ENCODE measurements at regions not wholly inside any gene's neighbourhood (a gene's known extent, or its start where the extent isn't known, plus 50 kb on each side); places are given as distances from the start of the nearest gene placed in this dataset.

DNA sequence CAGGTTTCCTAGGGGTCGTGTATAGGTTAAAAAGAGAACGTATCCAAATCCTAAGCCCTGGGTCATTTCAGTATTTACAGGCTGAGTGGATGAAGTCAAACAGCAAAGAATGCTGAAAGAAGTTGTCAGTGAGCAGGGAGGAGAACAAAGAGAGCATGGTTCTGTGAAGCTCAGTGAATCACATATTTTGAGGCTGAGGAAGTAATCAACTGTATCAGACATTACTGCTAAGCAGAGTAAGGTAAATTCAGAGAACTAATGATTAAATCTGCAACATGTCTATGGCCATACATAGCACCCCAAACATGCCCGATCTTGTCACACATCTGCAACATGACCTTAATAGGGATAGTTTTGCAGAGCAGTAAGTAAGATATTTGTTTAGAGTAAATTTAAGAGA lies 1130.3 kb downstream of the RAPGEF2 start:
- DNase-seq (ENCODE audit: low spot score), result no peak

DNA sequence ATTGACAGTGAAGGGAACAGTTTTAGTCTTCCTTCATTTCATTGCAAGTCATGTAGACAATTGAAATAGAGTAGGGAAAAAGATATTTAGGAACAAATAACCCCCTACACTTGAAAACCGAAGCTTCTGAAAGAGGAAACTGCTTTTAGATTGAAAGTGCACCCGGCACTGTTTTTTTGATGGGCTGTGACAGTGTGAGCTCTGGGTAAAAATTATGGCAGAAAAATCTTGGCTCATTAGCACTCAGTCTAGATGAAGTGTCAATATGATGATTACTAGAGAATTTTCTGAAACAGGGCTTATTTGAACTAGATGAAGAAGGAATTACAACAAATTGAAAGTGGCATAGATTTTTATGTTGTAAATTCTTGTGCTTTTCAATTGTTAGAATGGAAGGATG lies 1132.4 kb downstream of the RAPGEF2 start:
- no peak for DNase-seq (ENCODE audit: low spot score)

DNA sequence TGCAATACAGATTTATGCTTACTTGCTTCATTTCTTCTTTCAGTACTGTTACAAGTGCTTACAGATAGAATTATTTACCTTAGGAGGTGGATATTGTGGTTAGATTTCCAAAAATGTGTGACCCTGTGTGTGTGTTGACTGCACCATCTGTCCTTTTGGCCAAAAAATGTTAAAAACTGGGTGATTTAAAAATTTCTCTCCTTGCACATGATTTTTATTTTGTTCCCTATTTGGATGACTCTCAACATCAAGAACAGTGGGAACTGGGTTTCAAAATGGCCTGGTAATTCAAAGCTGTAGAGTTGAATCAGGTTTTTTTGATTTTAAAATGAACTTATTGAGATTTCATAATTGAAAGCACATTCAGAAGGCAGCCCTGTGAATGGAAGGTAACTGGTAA lies 1132.9 kb downstream of the RAPGEF2 start:
- DNase-seq (ENCODE audit: low spot score), result no peak

DNA sequence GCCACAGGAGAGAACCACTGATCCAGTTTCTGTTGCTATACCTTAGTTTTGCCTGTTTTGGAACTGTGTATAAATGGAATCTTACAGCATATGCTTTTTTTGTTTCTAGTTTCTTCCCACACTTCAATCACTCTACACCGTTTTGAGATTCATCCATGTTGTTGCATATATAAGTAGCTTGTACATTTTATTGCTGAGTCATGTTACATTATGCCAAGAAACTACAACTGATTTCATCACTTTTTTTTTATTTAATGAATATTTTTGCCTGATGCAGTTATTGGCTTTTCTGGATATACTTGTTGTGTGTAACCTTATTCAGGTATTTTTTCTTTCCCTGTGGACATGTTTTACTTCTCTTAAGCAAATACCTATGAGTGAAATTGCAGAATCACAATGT lies 1135.9 kb downstream of the RAPGEF2 start:
- no peak for DNase-seq (ENCODE audit: low spot score)

DNA sequence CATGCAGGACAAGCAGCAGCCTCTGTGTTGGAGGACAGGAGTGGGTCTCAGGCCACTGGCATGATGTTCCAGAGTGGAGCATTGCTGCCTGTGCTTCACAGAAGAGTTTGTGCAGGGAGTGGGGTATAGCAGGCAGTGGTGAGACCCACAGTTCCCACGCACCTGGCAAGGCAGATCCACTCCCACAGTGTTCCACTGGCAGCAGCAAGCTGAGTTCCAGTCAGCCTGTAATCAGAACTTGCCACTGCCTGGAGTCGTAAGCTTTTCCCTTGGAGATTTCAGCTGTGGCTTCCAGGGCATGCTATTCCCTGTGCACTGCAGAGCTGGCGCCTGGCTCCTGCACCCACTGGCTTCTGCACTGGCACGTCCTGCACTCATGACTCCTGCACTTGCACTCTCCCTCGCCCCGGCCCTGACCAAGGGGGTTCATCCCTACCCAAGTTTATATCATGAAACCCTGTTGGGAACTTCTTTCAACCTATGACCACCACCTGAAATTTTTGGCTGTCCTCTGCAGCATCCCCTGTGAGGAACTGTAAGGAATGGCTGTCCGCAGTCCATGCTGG lies 1144.3 kb downstream of the RAPGEF2 start:
- no peak for DNase-seq (ENCODE audit: low spot score)

DNA sequence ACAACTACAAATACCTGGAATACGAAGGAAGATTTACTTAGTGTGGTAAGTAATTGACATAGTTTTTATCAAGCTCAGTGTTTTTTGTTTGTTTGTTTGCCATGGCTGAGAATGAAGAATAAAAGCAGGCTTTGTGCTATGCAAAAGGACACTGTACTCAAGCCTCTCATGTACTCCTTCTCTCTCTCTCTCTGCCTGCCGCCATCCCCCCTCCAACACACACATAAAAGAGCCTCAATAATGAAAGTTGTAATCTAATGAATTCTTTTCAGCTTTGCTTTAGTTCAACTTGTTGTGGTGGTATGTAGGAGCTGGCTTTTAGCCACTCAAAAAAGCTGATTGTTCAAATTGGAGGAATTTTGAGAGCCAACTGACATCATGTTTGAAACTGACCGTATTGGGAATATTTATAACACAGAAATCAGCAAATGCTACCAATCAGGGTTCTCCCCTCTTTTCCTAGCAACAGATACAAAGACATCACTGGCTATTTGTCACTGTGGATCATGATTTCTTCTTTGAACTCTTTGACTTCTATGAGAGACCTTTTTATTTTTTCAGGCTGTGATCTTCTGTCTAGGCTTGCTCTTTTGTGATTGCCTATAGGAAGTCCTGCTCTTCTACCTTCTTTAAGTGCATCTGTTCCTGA lies 1148.8 kb downstream of the RAPGEF2 start:
- DNase-seq (ENCODE audit: low spot score), result no peak

DNA sequence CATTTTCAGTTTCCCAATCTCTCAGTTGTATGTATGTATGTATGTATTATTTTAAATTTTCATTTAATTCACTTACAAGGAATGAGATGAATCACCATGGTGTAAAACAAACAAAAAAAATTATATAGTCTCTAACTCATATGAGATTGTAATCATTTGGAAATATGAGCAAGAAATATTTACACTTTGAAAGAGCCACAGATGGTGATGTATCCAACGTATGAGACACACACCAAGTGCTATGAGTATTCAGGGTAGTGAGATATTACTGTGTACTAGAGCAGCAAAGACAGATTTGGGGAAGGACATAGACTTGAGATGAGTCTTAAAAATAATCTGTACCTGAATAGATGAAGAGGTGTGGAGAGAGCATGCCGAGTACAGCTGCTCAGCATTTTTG lies 1154.4 kb downstream of the RAPGEF2 start:
- no peak for DNase-seq (ENCODE audit: low spot score)

DNA sequence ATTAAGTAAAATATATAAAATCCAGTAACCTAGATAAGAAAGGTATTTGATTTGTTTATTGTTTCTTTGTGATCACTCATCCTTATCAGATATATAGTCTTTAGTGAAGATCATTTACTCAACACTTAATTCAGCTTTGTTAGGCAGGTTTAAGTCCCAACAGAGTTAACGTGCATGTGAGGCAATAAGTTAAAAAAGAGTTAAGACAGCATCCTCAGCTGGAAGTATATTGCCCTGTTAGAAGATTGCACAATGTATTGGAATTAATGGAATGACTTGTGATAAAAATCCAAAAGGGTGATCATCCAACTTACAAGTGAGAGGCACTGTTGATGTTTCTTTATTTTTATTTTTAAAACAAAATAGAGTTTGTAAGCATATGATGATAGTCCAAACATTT lies 1162.1 kb downstream of the RAPGEF2 start:
- no peak for DNase-seq (ENCODE audit: low spot score)

DNA sequence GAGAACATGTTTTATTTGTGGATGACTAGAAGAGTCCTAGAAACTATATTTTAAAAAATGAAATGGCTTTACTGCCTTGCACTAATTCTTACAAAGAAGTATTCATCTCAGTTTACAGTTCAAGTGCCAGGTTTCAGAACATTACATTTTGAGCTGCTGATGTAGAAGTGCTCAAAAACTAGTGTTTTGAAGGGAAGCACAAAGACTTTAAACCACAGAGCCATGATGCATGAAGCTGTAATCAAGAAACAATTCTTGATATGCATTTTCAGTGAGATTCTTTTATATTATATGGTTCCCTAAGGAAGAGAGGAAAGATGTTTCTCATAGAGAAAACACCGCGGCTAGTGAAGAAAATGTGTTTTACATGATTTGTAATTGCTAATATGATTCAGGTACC lies 1163.0 kb downstream of the RAPGEF2 start:
- DNase-seq (ENCODE audit: low spot score), result no peak

DNA sequence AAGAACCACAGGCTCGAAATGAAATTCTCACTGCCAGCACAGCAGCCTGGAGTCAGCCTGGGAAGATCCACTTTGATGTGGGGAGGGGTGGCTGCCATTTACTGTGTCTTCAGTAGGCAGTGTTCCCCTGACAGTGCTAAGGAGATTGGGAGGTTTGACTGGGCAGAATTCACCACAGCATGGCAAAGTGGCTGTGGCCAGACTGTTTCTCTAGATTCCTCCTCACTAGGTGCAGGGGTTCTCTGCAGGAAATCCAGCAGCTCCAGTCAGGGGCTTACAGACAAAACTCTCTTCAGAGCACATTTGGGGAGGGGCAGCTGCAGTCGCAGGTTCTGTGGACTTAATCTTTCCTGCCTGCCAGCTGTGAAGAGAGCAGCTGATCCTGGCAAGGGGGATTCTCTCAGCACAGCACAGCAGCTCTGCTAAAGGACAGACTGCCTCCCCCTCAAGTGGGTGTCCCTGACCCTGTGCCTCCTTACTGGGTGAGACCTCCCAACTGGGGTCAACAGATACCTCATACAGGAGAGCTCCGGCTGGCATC lies 1174.0 kb downstream of the RAPGEF2 start:
- DNase-seq (ENCODE audit: low spot score), result no peak

DNA sequence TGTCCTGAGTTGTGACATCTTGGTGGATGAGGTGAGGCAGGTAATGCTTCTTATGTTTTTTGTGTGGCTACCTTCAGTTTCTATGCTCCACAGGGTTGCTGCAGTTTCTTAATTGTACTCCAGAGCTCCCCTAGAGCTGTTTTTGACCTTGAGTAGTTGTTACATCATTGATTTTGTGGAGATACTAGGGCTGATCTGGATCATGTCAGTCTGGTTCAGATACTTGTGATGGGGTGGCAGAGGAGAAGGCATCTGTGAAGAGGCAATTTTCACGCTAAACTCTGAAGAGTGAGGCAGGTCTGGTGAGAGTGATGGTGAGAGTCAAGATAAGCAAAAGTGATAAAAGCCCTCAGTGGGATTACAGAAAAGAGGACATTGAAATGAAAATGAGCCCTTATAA lies 1180.2 kb downstream of the RAPGEF2 start:
- DNase-seq (ENCODE audit: low spot score), result no peak

DNA sequence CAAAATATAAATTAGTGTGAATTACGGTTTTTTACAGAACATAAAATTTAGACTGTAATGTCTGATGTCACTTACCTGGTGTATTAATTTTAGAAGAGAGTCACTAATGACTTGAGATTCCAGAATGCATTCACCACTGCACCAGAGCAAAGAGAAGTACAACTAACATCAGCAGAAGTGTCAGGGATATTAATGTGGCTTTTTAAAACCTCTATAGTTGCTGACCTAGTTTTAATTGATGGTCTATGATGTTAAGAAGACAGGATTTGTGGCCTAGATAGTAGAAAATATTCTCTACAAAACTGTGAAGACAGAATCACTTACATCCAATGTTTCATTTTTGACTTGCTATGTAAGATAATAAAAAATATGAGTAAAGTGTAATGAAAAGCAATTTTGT lies 1181.6 kb downstream of the RAPGEF2 start:
- DNase-seq (ENCODE audit: low spot score), result no peak

DNA sequence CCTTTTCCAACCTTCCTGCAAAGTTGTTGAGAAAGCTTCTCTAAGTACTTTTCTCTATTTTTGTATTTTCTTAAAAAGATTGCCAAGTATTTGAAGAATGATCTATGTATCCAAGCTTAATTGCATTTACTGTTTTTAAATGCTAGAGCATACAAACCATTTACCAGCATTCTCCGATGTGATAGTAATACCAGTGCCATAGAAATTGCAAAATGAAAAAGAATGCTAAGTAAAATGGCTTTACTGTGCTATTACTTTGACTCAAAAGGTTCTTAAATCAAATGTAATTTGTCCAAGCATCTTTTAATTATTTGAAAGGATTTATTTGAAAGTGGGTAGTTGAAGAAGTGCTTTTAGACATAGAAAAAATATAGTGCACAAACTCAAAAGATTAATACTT lies 1183.2 kb downstream of the RAPGEF2 start:
- DNase-seq (ENCODE audit: low spot score), result no peak

DNA sequence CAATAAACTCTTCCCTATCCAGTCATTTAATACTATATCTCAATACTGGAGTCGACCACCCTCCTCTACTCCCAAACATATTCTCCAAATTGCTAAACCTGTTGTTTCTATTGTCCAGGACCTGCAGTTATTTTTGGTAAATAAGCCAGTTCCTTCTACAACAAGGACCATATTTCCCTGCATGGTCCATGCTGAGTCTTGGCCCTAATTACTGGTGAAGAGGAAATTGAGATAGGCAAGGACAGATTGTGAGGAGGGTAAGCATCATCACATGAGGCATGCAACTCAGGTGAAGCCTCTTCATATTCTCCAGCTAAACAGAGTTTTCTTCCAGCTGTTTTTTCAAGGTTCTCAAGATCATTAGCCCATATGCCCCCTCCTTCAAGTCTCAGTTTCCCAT lies 1193.6 kb downstream of the RAPGEF2 start:
- no peak for DNase-seq (ENCODE audit: low spot score)

DNA sequence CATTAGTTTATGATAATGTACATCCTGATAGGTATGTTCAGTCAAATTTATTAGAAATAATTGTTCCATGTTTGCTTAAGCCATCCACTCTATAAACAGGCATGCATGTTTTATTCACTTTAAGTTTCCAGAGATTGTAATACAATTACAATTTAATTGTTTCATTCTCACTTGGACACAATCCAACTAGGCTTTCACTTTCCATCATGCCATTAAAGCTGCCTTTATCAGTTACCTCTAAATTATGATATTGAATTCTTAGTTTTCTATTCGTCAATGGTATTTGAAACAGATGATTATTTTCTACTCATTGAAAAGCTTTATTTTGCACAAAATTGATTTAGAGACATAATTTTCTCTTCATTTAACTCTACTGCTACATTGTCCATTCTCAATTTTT lies 1196.3 kb downstream of the RAPGEF2 start:
- DNase-seq (ENCODE audit: low spot score), result no peak

DNA sequence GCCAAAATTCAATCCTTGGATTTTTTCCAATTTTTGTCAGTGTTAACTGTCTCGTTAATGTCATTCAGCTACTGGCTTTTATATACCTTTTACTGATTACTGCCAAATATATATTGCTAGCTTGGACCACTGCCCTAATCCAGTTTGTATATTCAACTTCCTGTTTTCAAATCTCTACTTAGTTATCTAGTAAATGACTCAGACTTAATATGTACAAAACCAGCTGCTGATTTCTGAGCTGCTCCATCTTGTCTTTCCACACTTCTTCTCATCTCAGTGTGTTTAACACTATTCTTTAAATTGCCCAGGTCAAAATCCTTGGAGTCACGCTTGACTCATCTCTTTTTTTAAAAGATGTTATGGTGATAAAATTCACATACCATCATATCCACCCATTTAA lies 1196.7 kb downstream of the RAPGEF2 start:
- no peak for DNase-seq (ENCODE audit: low spot score)

DNA sequence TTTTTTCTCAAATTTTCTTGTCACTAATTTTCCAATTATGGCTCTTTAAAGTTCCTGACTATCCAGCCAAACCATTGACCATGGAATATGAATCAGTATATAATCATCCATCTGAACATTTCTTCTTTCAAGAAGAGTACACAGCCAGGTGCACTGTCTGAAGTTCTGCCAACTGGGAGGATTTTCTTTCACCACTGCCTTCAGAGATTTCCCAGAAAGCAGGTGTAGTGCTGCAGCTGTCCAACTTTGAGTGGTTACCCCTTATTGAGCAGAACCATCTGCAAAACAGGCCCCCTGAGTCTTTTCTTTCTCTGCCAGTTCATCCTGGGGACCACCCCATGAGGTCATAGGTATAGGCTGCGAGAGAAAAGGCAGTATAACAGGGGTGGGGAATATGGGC lies 1213.2 kb downstream of the RAPGEF2 start:
- no peak for DNase-seq (ENCODE audit: low spot score)

DNA sequence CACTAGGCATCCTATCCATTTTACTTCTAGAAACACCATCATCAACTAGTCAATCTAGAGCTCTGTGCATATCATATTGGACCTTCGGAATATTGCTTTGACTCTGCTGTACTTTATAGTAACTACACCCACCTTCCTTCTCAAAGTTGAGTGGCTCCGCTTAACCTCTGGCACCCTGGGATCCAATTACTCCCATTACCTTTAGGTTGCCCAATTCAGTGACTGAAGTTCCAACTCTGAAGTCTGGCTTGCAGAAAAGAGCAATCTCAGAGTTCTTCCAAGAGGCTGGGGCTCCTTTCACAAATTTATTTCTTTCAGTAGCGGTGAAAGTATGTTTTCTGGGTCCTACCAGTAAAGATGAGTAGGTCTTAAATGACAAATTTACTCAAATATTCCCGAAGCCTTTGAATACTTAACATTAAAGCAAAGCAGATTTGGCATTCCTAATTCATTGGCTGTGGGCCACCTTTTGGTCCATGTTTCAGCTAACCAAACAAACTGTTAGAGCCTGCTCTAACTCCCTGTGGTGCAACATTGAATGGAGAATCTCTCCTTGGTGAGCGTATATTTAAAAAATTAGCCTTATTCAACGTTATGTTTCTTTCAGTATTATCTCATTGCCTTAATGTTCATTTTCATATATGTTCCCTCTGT lies 1215.8 kb downstream of the RAPGEF2 start:
- no peak for DNase-seq (ENCODE audit: low spot score)

DNA sequence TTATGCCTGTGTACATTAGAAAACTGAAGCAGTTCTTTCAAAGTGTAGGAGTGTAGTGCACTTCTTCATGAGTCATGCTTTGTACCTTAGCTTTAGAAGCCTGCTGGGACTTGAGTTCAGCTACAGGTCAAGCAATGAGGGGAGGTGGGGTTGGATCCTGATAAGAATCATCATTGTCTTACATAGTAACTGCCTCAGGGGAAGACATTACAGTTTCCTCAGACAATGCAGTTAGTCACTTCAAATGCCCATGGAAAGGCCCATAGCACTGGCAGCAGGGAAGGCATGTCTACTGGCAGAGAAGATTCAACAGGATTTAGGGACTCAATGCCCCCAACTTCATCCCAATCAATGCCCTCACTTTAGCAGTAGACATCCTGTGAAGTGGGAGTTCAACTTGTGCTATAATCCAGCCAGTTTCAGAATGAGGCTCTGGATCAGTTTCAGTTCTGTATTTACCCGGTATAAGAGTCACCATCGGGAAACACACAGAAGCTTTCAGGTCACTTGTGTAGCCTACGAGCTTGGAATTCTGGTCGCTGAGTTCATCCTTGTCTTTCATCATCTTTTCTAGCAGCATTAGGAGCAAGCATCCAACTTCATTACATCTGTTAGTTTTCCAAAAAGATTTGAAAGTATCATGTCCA lies 1216.5 kb downstream of the RAPGEF2 start:
- DNase-seq (ENCODE audit: low spot score), result no peak

DNA sequence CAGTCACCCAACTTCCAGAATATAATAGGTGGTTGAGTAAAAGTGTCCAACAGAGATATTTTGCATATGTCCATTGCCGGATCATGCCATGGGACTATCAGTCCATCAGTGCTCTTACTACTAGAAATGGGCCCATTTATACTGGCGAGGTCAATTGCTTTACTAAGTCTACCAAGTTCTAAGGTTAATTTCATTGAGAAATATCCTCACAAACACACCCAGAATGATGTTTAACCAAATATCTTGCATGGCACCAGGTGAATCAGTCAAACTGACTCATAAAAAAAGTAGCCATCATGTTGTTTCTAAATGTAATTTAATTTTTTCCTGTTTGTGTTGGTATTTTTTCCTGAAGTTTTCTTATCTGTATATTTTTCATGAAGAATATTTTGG lies 1217.0 kb downstream of the RAPGEF2 start:
- no peak for DNase-seq (ENCODE audit: low spot score)

DNA sequence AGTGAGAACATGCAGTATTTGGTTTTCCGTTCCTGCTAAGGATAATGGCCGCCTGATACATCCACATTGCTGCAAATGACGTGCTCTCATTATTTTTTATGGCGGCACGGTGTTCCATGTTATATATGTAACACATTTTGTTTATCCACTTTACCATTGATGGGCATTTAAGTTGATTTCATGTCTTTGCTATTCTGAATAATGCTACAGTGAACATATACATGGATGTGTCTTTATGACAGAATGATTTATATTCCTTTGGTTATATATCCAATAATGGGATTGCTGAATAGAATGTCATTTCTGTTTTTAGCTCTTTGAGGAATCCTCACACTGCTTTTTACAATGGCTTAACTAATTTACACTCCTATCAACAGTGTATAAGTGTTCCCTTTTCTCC lies 1223.2 kb downstream of the RAPGEF2 start:
- DNase-seq (ENCODE audit: low spot score), result no peak

DNA sequence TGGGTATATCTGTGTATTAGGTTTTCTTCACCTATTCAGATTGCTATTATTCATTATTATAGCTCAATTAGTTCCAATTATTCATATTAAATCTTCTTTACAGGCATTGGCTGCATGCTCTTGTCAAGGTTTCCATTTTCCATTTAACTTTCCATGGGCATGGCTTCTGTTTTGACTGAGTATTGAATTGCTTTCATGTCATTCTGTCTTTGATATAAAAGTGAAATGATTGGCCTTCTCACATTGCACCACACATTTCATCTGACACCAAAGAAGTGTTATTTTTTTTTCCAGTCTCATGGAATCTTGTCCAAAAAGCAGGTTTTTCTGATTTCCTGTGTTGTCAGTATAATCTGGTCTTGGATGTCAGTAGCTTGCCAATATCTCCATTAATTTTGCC lies 1244.3 kb downstream of the RAPGEF2 start:
- DNase-seq (ENCODE audit: low spot score), result no peak

DNA sequence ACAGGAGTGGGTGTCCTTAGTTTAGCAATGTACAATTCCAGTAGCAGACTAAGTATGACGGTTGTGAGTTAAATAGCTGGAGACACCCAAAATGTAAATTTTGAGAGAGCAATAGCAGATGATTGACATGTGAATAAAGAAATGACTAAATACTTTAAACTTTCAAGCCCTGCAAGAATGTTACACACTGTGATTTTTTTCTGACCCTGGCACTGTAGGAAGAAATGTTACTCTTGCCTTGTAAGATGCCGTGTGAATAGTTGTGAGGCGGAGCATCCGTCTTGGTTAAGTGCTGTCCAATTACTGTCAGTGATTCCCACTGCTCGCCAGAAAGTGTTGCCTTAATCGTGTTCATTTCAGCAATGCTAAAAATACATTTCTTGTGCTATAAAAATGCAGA lies 1248.1 kb downstream of the RAPGEF2 start:
- DNase-seq (ENCODE audit: low spot score), result no peak
